T-helper 2 cell (primary cell): ENCODE measurements at regions not wholly inside any gene's neighbourhood (a gene's known extent, or its start where the extent isn't known, plus 50 kb on each side); places are given as distances from the start of the nearest gene placed in this dataset.

Source experiments
- DNase-seq, 5 experiments: peaks; one replicate each; pipeline versions ENCODE4 v3.0.0 to v3.0.0-alpha.2; 2012 to 2022

GRCh38 chr12:58270966-58271705 is 329.8 kb downstream of the ATP23 start:
- no peak for DNase-seq

- no peak for DNase-seq
These were observed 331.1 kb downstream of the ATP23 start for GRCh38 chr12:58272461-58272860.

- no peak for DNase-seq
These were observed 335.9 kb downstream of the ATP23 start for GRCh38 chr12:58277231-58277630.

- no peak for DNase-seq
These were observed 342.2 kb downstream of the ATP23 start for GRCh38 chr12:58283553-58283952.

GRCh38 chr12:58285551-58285950 is 344.2 kb downstream of the ATP23 start:
- no peak for DNase-seq

GRCh38 chr12:58286353-58286752 is 345.0 kb downstream of the ATP23 start:
- no peak for DNase-seq

- DNase-seq: no peak
These were observed 346.8 kb downstream of the ATP23 start for GRCh38 chr12:58288190-58288589.

- DNase-seq: no peak
These were observed 349.7 kb downstream of the ATP23 start for GRCh38 chr12:58291106-58291505.

GRCh38 chr12:58293308-58293982 is 352.1 kb downstream of the ATP23 start:
- DNase-seq: no peak

GRCh38 chr12:58295268-58295667 is 353.9 kb downstream of the ATP23 start:
- DNase-seq: no peak

GRCh38 chr12:58296863-58297262 is 355.5 kb downstream of the ATP23 start:
- no peak for DNase-seq

- DNase-seq: no peak
These were observed 357.4 kb downstream of the ATP23 start for GRCh38 chr12:58298803-58299202.

- DNase-seq: no peak
These were observed 358.0 kb downstream of the ATP23 start for GRCh38 chr12:58299371-58299770.

- no peak for DNase-seq
These were observed 359.8 kb downstream of the ATP23 start for GRCh38 chr12:58301038-58301729.

GRCh38 chr12:58301730-58302122 is 360.4 kb downstream of the ATP23 start:
- no peak for DNase-seq

GRCh38 chr12:58302487-58303011 is 361.2 kb downstream of the ATP23 start:
- no peak for DNase-seq

GRCh38 chr12:58306266-58307000 is 365.1 kb downstream of the ATP23 start:
- DNase-seq: no peak

GRCh38 chr12:58309806-58310205 is 368.4 kb downstream of the ATP23 start:
- DNase-seq: no peak

GRCh38 chr12:58310368-58310767 is 369.0 kb downstream of the ATP23 start:
- DNase-seq: no peak

- no peak for DNase-seq
These were observed 369.6 kb downstream of the ATP23 start for GRCh38 chr12:58310809-58311622.

- DNase-seq: no peak
These were observed 371.9 kb downstream of the ATP23 start for GRCh38 chr12:58313091-58313855.
